H1 (cell line): ENCODE measurements at regions not wholly inside any gene's neighbourhood (a gene's known extent, or its start where the extent isn't known, plus 50 kb on each side); places are given as distances from the start of the nearest gene placed in this dataset.

ENCODE experiments used
- EP300 ChIP-seq, 2 experiments: IDR thresholded peaks; 1 replicate in 1 of 2; 2 replicates in 1 of 2; pipeline ENCODE4 v1.6.1; 2011 to 2012; ENCODE audit warnings: low read depth in 2 of 2, low read length in 2 of 2, mild to moderate bottlenecking in 2 of 2, borderline replicate concordance in 1 of 2, inconsistent platforms in 1 of 2, moderate library complexity in 1 of 2
- ZNF274 ChIP-seq: IDR thresholded peaks from 2 replicates; pipeline ENCODE4 v1.7.0; 2012; ENCODE audit warnings: low read length, borderline replicate concordance; ENCODE audit errors: extremely low read depth
- TF ChIP-seq, protein P1 (sequence below), 3 experiments: IDR thresholded peaks; 1 replicate in 2 of 3; 2 replicates in 1 of 3; pipeline versions ENCODE4 v1.5.1 to v1.6.1; 2011; ENCODE audit warnings: low read length in 3 of 3, mild to moderate bottlenecking in 3 of 3, inconsistent platforms in 2 of 3, low read depth in 1 of 3, moderate library complexity in 1 of 3; ENCODE audit not compliant: insufficient read depth in 1 of 3; ENCODE audit errors: control extremely low read depth in 1 of 3

DNA sequence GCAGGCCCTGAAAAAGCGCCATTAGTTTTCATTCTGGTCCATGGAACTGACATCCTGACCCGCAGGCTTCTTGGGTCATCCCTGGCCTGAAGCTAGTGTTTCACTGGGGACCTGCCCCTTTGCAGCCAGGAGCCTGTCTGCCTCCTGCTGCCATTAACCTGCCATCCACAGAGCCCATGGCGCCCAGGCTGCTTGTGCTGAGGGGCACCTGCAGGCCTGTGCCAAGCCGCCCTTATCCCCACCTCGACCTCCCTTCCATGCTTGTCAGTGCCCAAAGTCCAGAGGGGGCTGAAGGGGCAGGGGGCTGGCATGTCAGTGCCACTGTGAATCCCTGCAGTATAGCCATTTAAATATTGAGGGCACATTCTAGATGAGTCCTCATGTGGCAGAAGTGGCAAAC lies 207.6 kb upstream of the USP25 start:
- TF ChIP-seq, protein P1, sequence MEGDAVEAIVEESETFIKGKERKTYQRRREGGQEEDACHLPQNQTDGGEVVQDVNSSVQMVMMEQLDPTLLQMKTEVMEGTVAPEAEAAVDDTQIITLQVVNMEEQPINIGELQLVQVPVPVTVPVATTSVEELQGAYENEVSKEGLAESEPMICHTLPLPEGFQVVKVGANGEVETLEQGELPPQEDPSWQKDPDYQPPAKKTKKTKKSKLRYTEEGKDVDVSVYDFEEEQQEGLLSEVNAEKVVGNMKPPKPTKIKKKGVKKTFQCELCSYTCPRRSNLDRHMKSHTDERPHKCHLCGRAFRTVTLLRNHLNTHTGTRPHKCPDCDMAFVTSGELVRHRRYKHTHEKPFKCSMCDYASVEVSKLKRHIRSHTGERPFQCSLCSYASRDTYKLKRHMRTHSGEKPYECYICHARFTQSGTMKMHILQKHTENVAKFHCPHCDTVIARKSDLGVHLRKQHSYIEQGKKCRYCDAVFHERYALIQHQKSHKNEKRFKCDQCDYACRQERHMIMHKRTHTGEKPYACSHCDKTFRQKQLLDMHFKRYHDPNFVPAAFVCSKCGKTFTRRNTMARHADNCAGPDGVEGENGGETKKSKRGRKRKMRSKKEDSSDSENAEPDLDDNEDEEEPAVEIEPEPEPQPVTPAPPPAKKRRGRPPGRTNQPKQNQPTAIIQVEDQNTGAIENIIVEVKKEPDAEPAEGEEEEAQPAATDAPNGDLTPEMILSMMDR (IDR thresholded peaks at IDR 0.05; ENCODE audit: control extremely low read depth in 1 of 3, insufficient read depth in 1 of 3, low read depth in 1 of 3, low read length in 3 of 3): no peak
- TF ChIP-seq ZNF274 (no peak), EP300 (IDR thresholded peaks at IDR 0.05; ENCODE audit: borderline replicate concordance in 1 of 2, low read depth in 2 of 2, low read length in 2 of 2) (no peak)
